ENCODE measurements at regions not wholly inside any gene's neighbourhood (a gene's known extent, or its start where the extent isn't known, plus 50 kb on each side); places are given as distances from the start of the nearest gene placed in this dataset.

DNA sequence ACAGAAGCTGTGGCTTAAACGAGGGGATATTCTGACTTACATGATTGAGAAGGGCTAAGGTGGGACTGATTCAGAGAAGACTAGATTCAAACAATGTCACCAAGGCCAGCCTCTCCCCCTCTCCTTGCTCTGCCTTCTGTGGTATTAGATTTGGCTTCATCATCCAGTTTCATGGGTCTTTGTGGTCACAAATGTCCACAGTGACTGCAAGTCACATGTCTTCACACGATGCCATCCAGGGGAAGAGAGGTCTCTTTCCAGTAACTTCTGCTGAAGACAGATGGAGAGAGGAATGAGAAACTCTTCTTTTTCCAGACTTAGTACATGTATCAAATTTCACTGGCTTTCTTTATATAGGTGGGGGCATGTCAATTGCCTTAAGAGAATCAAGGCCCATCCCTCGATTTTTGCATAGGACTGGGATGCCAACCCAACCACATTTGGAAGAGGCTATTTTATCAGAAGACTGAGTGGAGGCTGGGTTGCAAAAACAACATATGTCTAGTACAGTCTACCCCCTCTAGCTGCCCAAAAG is 57.3 kb upstream of the HNF1B start:
- ATAC-seq = no peak
- TF ChIP-seq OSR1 (CRISPR knock-in tag; IDR thresholded peaks at IDR 0.05) = no peak
- TF ChIP-seq BACH2 (CRISPR knock-in tag; IDR thresholded peaks at IDR 0.05; ENCODE audit: borderline replicate concordance) = no peak
- TF ChIP-seq CSDC2 (CRISPR knock-in tag; IDR thresholded peaks at IDR 0.05) = no peak
- TF ChIP-seq, protein P1, sequence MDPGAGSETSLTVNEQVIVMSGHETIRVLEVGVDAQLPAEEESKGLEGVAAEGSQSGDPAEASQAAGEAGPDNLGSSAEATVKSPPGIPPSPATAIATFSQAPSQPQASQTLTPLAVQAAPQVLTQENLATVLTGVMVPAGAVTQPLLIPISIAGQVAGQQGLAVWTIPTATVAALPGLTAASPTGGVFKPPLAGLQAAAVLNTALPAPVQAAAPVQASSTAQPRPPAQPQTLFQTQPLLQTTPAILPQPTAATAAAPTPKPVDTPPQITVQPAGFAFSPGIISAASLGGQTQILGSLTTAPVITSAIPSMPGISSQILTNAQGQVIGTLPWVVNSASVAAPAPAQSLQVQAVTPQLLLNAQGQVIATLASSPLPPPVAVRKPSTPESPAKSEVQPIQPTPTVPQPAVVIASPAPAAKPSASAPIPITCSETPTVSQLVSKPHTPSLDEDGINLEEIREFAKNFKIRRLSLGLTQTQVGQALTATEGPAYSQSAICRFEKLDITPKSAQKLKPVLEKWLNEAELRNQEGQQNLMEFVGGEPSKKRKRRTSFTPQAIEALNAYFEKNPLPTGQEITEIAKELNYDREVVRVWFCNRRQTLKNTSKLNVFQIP (CRISPR knock-in tag; IDR thresholded peaks at IDR 0.05; ENCODE audit: borderline replicate concordance, low read depth) = no peak
- no peak for TF ChIP-seq PPARA (CRISPR knock-in tag; IDR thresholded peaks at IDR 0.05; ENCODE audit: borderline replicate concordance)
- no peak for TF ChIP-seq RARB (CRISPR knock-in tag; IDR thresholded peaks at IDR 0.05)
- TF ChIP-seq ZNF565 (CRISPR knock-in tag; conservative IDR thresholded peaks at IDR 0.05; ENCODE audit: low read depth) = no peak
- TF ChIP-seq SNAI2 (CRISPR knock-in tag; IDR thresholded peaks at IDR 0.05) = no peak
- no peak for TF ChIP-seq ZFP3 (CRISPR knock-in tag; IDR thresholded peaks at IDR 0.05)
- no peak for TF ChIP-seq TOX (CRISPR knock-in tag; IDR thresholded peaks at IDR 0.05; ENCODE audit: borderline replicate concordance)
- TF ChIP-seq ESRRG (CRISPR knock-in tag; IDR thresholded peaks at IDR 0.05) = no peak
- TF ChIP-seq TCF4 (CRISPR knock-in tag; IDR thresholded peaks at IDR 0.05; ENCODE audit: borderline replicate concordance) = no peak
- TF ChIP-seq ISL1 (CRISPR knock-in tag; IDR thresholded peaks at IDR 0.05) = no peak
- TF ChIP-seq ARNTL (CRISPR knock-in tag; IDR thresholded peaks at IDR 0.05; ENCODE audit: borderline replicate concordance, low read depth) = no peak
- no peak for TF ChIP-seq ZNF8 (CRISPR knock-in tag; IDR thresholded peaks at IDR 0.05)
- TF ChIP-seq, protein P2, sequence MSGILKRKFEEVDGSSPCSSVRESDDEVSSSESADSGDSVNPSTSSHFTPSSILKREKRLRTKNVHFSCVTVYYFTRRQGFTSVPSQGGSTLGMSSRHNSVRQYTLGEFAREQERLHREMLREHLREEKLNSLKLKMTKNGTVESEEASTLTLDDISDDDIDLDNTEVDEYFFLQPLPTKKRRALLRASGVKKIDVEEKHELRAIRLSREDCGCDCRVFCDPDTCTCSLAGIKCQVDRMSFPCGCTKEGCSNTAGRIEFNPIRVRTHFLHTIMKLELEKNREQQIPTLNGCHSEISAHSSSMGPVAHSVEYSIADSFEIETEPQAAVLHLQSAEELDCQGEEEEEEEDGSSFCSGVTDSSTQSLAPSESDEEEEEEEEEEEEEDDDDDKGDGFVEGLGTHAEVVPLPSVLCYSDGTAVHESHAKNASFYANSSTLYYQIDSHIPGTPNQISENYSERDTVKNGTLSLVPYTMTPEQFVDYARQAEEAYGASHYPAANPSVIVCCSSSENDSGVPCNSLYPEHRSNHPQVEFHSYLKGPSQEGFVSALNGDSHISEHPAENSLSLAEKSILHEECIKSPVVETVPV (CRISPR knock-in tag; IDR thresholded peaks at IDR 0.05) = no peak
- TF ChIP-seq, protein P3, sequence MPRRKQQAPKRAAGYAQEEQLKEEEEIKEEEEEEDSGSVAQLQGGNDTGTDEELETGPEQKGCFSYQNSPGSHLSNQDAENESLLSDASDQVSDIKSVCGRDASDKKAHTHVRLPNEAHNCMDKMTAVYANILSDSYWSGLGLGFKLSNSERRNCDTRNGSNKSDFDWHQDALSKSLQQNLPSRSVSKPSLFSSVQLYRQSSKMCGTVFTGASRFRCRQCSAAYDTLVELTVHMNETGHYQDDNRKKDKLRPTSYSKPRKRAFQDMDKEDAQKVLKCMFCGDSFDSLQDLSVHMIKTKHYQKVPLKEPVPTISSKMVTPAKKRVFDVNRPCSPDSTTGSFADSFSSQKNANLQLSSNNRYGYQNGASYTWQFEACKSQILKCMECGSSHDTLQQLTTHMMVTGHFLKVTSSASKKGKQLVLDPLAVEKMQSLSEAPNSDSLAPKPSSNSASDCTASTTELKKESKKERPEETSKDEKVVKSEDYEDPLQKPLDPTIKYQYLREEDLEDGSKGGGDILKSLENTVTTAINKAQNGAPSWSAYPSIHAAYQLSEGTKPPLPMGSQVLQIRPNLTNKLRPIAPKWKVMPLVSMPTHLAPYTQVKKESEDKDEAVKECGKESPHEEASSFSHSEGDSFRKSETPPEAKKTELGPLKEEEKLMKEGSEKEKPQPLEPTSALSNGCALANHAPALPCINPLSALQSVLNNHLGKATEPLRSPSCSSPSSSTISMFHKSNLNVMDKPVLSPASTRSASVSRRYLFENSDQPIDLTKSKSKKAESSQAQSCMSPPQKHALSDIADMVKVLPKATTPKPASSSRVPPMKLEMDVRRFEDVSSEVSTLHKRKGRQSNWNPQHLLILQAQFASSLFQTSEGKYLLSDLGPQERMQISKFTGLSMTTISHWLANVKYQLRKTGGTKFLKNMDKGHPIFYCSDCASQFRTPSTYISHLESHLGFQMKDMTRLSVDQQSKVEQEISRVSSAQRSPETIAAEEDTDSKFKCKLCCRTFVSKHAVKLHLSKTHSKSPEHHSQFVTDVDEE (CRISPR knock-in tag; IDR thresholded peaks at IDR 0.05) = no peak
- no peak for TF ChIP-seq GLIS3 (CRISPR knock-in tag; IDR thresholded peaks at IDR 0.05)

GRCh38 chr17:37801171-37801570 is 56.3 kb upstream of the HNF1B start:
- TF ChIP-seq, protein P2 (CRISPR knock-in tag; IDR thresholded peaks at IDR 0.05) = no peak
- no peak for TF ChIP-seq TCF4 (CRISPR knock-in tag; IDR thresholded peaks at IDR 0.05; ENCODE audit: borderline replicate concordance)
- no peak for TF ChIP-seq SNAI2 (CRISPR knock-in tag; IDR thresholded peaks at IDR 0.05)
- no peak for TF ChIP-seq RARB (CRISPR knock-in tag; IDR thresholded peaks at IDR 0.05)
- no peak for TF ChIP-seq ZFP3 (CRISPR knock-in tag; IDR thresholded peaks at IDR 0.05)
- TF ChIP-seq ARNTL (CRISPR knock-in tag; IDR thresholded peaks at IDR 0.05; ENCODE audit: borderline replicate concordance, low read depth) = no peak
- no peak for TF ChIP-seq ZNF70 (CRISPR knock-in tag; IDR thresholded peaks at IDR 0.05)
- no peak for TF ChIP-seq GLIS3 (CRISPR knock-in tag; IDR thresholded peaks at IDR 0.05)
- TF ChIP-seq BACH2 (CRISPR knock-in tag; IDR thresholded peaks at IDR 0.05; ENCODE audit: borderline replicate concordance) = no peak
- TF ChIP-seq ZFP30 (CRISPR knock-in tag; IDR thresholded peaks at IDR 0.05) = no peak
- TF ChIP-seq ZNF8 (CRISPR knock-in tag; IDR thresholded peaks at IDR 0.05) = no peak
- TF ChIP-seq CSDC2 (CRISPR knock-in tag; IDR thresholded peaks at IDR 0.05) = no peak
- no peak for TF ChIP-seq OSR1 (CRISPR knock-in tag; IDR thresholded peaks at IDR 0.05)
- no peak for TF ChIP-seq CREB5 (CRISPR knock-in tag; IDR thresholded peaks at IDR 0.05; ENCODE audit: low read depth)
- no peak for TF ChIP-seq ISL1 (CRISPR knock-in tag; IDR thresholded peaks at IDR 0.05)
- no peak for TF ChIP-seq TOX (CRISPR knock-in tag; IDR thresholded peaks at IDR 0.05; ENCODE audit: borderline replicate concordance)
- TF ChIP-seq, protein P1 (CRISPR knock-in tag; IDR thresholded peaks at IDR 0.05; ENCODE audit: borderline replicate concordance, low read depth) = no peak
- no peak for TF ChIP-seq ESRRG (CRISPR knock-in tag; IDR thresholded peaks at IDR 0.05)
- ATAC-seq = no peak
